Peyer's patch (tissue), 4 donors: ENCODE measurements at regions not wholly inside any gene's neighbourhood (a gene's known extent, or its start where the extent isn't known, plus 50 kb on each side); places are given as distances from the start of the nearest gene placed in this dataset.

Source experiments
- DNase-seq, 3 donors: peaks; one replicate each; pipeline ENCODE4 v3.0.0-alpha.2; 2017 to 2019
- H3K27ac ChIP-seq, 4 donors: fragments of 200-600 bp; sonication (generic); one replicate each; pipeline ENCODE4 v1.5.1; 2016 to 2019
- H3K27me3 ChIP-seq, 2 donors: fragments of 200-600 bp; sonication (generic); one replicate each; pipeline ENCODE4 v1.5.1; 2019
- H3K36me3 ChIP-seq, 3 donors: fragments of 200-600 bp; sonication (generic); one replicate each; pipeline ENCODE4 v1.5.1; 2016 to 2019
- H3K4me1 ChIP-seq, 4 donors: fragments of 200-600 bp; sonication (generic); one replicate each; pipeline ENCODE4 v1.5.1; 2016 to 2019
- H3K4me3 ChIP-seq, 4 donors: fragments of 200-600 bp; sonication (generic); 1 replicate in 3 of 4; 2 replicates in 1 of 4; pipeline ENCODE4 v1.5.1; 2016 to 2019; ENCODE audit warnings: mild to moderate bottlenecking in 1 of 4
- H3K9me3 ChIP-seq, 4 donors: fragments of 200-600 bp; sonication (generic); one replicate each; pipeline ENCODE4 v1.5.1; 2016 to 2019; ENCODE audit warnings: mild to moderate bottlenecking in 1 of 4
- CTCF ChIP-seq, 6 experiments: fragments of 450-650 bp in 4 of 6; fragments of 200-600 bp in 2 of 6; sonication (generic) in 1 of 6; IDR thresholded peaks; one replicate each; pipeline ENCODE4 v1.5.1; 2017 to 2019; ENCODE audit warnings: antibody characterized with exemption in 6 of 6, mild to moderate bottlenecking in 3 of 6, moderate library complexity in 1 of 6
- POLR2A ChIP-seq, 2 donors: fragments of 450-650 bp; IDR thresholded peaks; one replicate each; pipeline ENCODE4 v1.5.1; 2017; ENCODE audit warnings: antibody characterized with exemption in 2 of 2, mild to moderate bottlenecking in 2 of 2, moderate library complexity in 2 of 2

GRCh38 chr20:40943591-40943990, 85.0 kb upstream of the TOP1 start:
- no peak for TF ChIP-seq CTCF (IDR thresholded peaks at IDR 0.05)
- no peak for TF ChIP-seq POLR2A (IDR thresholded peaks at IDR 0.05)
- no peak overlapping the region for H3K4me3 ChIP-seq
- no peaks in the 10 kb centered on the region for H3K4me1 ChIP-seq
- H3K36me3 ChIP-seq = no peaks in the 10 kb centered on the region
- H3K9me3 ChIP-seq = no peaks in the 10 kb centered on the region
- H3K27me3 ChIP-seq = no peaks in the 10 kb centered on the region
- DNase-seq = no peak
- no peak overlapping the region for H3K27ac ChIP-seq

- H3K4me1 ChIP-seq = no peaks in the 10 kb centered on the region
- peak in 1 of 3 donors; percentile 23 for DNase-seq
- no peaks in the 10 kb centered on the region for H3K9me3 ChIP-seq
- H3K4me3 ChIP-seq = no peak overlapping the region
- TF ChIP-seq POLR2A (IDR thresholded peaks at IDR 0.05) (no peak), CTCF (IDR thresholded peaks at IDR 0.05) (no peak)
- no peak overlapping the region for H3K27ac ChIP-seq
- H3K36me3 ChIP-seq = no peaks in the 10 kb centered on the region
- H3K27me3 ChIP-seq = no peaks in the 10 kb centered on the region
Observed at GRCh38 chr20:40945189-40945588, 83.4 kb upstream of the TOP1 start.

GRCh38 chr20:40945754-40946450, 82.7 kb upstream of the TOP1 start:
- peak in 1 of 3 donors; percentile 51 for DNase-seq
- Histone ChIP-seq H3K9me3 (no peaks in the 10 kb centered on the region), H3K4me3 (no peak overlapping the region), H3K27me3 (no peaks in the 10 kb centered on the region), H3K4me1 (no peaks in the 10 kb centered on the region), H3K27ac (no peak overlapping the region), H3K36me3 (no peaks in the 10 kb centered on the region)
- no peak for TF ChIP-seq POLR2A (IDR thresholded peaks at IDR 0.05)
- TF ChIP-seq CTCF (IDR thresholded peaks at IDR 0.05) = peak in 4 of 6 experiments; percentile 18 to 38 (median 24)

GRCh38 chr20:40946451-40946850, 82.2 kb upstream of the TOP1 start:
- H3K27ac ChIP-seq = no peak overlapping the region
- H3K36me3 ChIP-seq = no peaks in the 10 kb centered on the region

GRCh38 chr20:40948465-40949267, 80.0 kb upstream of the TOP1 start:
- H3K36me3 ChIP-seq = no peaks in the 10 kb centered on the region
- H3K27me3 ChIP-seq = no peaks in the 10 kb centered on the region
- DNase-seq = no peak
- H3K27ac ChIP-seq = no peak overlapping the region
- no peaks in the 10 kb centered on the region for H3K9me3 ChIP-seq
- no peak for TF ChIP-seq CTCF (IDR thresholded peaks at IDR 0.05)
- no peak for TF ChIP-seq POLR2A (IDR thresholded peaks at IDR 0.05)
- H3K4me3 ChIP-seq = no peak overlapping the region
- no peaks in the 10 kb centered on the region for H3K4me1 ChIP-seq

More at GRCh38 chr20:40946451-40946850, 82.2 kb upstream of the TOP1 start:
- Histone ChIP-seq H3K4me3 (no peak overlapping the region), H3K4me1 (no peaks in the 10 kb centered on the region), H3K9me3 (no peaks in the 10 kb centered on the region), H3K27me3 (no peaks in the 10 kb centered on the region)
- TF ChIP-seq POLR2A (IDR thresholded peaks at IDR 0.05) = no peak
- no peak for TF ChIP-seq CTCF (IDR thresholded peaks at IDR 0.05)
- DNase-seq = no peak
